Fibroblast of mammary gland (primary cell): ENCODE measurements at regions not wholly inside any gene's neighbourhood (a gene's known extent, or its start where the extent isn't known, plus 50 kb on each side); places are given as distances from the start of the nearest gene placed in this dataset.

Experiments used
- DNase-seq: peaks from one replicate; pipeline ENCODE4 v3.0.0-alpha.2; 2010; ENCODE audit warnings: low read depth
- H3K4me3 ChIP-seq: 2 replicates; pipeline ENCODE4 v1.5.1; 2011; ENCODE audit warnings: low read depth, mild to moderate bottlenecking, low read length, moderate library complexity; ENCODE audit not compliant: control insufficient read depth
- CTCF ChIP-seq: conservative IDR thresholded peaks from 2 replicates; pipeline ENCODE4 v1.5.1; 2011; ENCODE audit warnings: low read depth, low read length, inconsistent platforms; ENCODE audit not compliant: control insufficient read depth, insufficient read depth

- no peak for TF ChIP-seq CTCF
- DNase-seq = peak; percentile 63
- H3K4me3 ChIP-seq = no peak overlapping the region
Measured at GRCh38 chr13:73224703-73225102, 165.9 kb downstream of the KLF5 start.

GRCh38 chr13:73223372-73223781, 164.6 kb downstream of the KLF5 start:
- DNase-seq = no peak
- no peak overlapping the region for H3K4me3 ChIP-seq
- no peak for TF ChIP-seq CTCF

DNA sequence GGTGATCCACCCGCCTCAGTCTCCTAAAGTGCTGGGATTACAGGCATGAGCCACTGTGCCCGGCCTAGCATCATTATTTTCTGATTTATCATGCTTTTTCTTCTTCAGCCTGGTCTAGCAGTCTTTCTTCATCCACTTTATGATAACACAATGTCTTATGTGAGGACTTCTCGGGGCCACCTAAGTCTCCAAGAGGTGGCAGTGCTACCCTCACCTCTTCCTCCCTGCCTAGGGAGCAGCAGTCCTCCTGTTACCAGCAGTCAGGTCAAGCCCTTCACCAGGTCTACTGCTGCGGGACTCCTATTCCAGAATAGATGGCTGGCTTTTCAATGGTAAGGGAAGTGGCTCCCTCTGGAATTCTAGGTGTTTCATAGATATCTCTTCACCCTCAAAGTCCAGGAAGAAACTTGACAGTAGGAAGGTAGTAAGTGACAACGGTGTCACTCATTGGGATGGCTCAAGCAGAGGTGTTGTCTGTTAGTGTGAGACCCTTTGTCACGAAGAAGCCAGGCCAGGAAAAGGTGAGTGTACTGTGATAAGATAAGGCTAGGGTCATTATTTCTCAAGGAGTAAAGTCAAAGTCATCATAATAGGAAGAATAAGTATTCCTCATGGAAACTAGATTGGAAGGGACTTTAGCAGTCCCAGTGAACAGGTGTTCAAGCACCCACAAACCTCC, 164.0 kb downstream of the KLF5 start:
- no peak for TF ChIP-seq CTCF
- DNase-seq = no peak
- no peak overlapping the region for H3K4me3 ChIP-seq

GRCh38 chr13:73220966-73221720, 162.3 kb downstream of the KLF5 start:
- no peak for TF ChIP-seq CTCF
- H3K4me3 ChIP-seq = no peak overlapping the region
- no peak for DNase-seq

DNA sequence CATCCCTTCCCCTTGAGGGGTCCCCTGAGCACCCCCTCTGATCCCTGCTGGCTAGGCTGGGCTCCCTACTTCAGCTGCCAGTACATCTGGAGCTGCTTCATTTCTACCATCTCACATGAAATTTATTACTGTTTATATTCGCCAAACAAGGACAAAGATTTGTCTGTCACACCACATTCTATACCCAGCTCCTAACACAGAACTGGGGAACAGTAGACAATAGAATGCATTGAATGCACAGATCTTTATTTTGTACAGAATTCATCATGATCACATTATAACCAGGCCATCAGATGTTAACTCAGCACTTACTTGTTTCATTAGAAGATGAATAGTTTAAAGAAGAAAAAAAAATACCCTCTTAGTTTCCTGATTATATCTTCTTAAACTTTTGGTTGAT, 159.4 kb downstream of the KLF5 start:
- H3K4me3 ChIP-seq = no peak overlapping the region
- no peak for DNase-seq
- no peak for TF ChIP-seq CTCF

DNA sequence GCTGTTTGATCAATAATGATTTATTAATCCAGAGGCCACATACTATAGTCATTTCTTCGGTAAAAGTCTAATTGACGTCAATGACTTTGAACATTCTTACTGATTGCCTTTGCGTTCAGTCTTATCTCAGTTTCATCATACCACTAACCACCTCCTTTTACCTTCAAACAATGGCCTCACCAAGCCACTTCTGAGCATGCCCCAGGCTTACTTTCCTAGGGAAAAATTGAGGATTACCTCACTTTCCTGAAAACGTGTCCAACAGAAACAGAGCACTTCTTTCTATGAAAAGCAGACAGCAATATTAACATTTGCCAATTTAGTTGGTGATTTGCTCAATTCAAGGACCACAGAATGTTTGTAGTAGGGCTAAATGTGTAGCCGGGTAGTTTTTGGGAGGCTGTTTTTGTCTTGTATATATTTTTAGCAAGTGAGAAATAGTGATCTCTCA, 157.6 kb downstream of the KLF5 start:
- no peak for TF ChIP-seq CTCF

GRCh38 chr13:73215823-73216222, 157.0 kb downstream of the KLF5 start:
- TF ChIP-seq CTCF = no peak
- DNase-seq = peak; percentile 21
- no peak overlapping the region for H3K4me3 ChIP-seq

More for the DNA sequence above, 157.6 kb downstream of the KLF5 start:
- no peak overlapping the region for H3K4me3 ChIP-seq
- peak; percentile 65 for DNase-seq
